ENCODE measurements at regions not wholly inside any gene's neighbourhood (a gene's known extent, or its start where the extent isn't known, plus 50 kb on each side); places are given as distances from the start of the nearest gene placed in this dataset.

GRCh38 chr2:6184532-6185292 is 492.5 kb downstream of the SOX11 start:
- TF ChIP-seq CTCF (conservative IDR thresholded peaks at IDR 0.05; ENCODE audit: low read length) (no peak), EZH2phosphoT487 (IDR thresholded peaks at IDR 0.05; ENCODE audit: borderline replicate concordance) (no peak)

All from Loucy (cell line).